ENCODE measurements at regions not wholly inside any gene's neighbourhood (a gene's known extent, or its start where the extent isn't known, plus 50 kb on each side); places are given as distances from the start of the nearest gene placed in this dataset.
A peak's percentile ranks its signal among the peaks of the same experiment; 100 is the strongest.

GRCh38 chr4:166274136-166274761 lies 401.2 kb downstream of the TLL1 start:
- peak; percentile 42 for DNase-seq

GRCh38 chr4:166274775-166275174 lies 401.7 kb downstream of the TLL1 start:
- no peak for DNase-seq

GRCh38 chr4:166277401-166277800 lies 404.4 kb downstream of the TLL1 start:
- no peak for DNase-seq

- no peak for DNase-seq
Observed at GRCh38 chr4:166277853-166278252, 404.8 kb downstream of the TLL1 start.

GRCh38 chr4:166279261-166279660 lies 406.2 kb downstream of the TLL1 start:
- DNase-seq = no peak

- no peak for DNase-seq
Observed at GRCh38 chr4:166280642-166281041, 407.6 kb downstream of the TLL1 start.

- no peak for DNase-seq
Observed at GRCh38 chr4:166282081-166282770, 409.2 kb downstream of the TLL1 start.

GRCh38 chr4:166284221-166284620 lies 411.2 kb downstream of the TLL1 start:
- no peak for DNase-seq

GRCh38 chr4:166290426-166290825 lies 417.4 kb downstream of the TLL1 start:
- DNase-seq = no peak

- no peak for DNase-seq
Observed at GRCh38 chr4:166293556-166293955, 420.5 kb downstream of the TLL1 start.

- DNase-seq = no peak
Observed at GRCh38 chr4:166301266-166301665, 428.2 kb downstream of the TLL1 start.

- DNase-seq = no peak
Observed at GRCh38 chr4:166308647-166309046, 435.6 kb downstream of the TLL1 start.

GRCh38 chr4:166309286-166309685 lies 436.2 kb downstream of the TLL1 start:
- no peak for DNase-seq

- no peak for DNase-seq
Observed at GRCh38 chr4:166311169-166311568, 438.1 kb downstream of the TLL1 start.

- no peak for DNase-seq
Observed at GRCh38 chr4:166312166-166312565, 439.1 kb downstream of the TLL1 start.

- DNase-seq = no peak
Observed at GRCh38 chr4:166314902-166315301, 441.9 kb downstream of the TLL1 start.

GRCh38 chr4:166315721-166316467 lies 442.9 kb downstream of the TLL1 start:
- no peak for DNase-seq

GRCh38 chr4:166318810-166319525 lies 445.9 kb downstream of the TLL1 start:
- no peak for DNase-seq

GRCh38 chr4:166323250-166323649 lies 450.2 kb downstream of the TLL1 start:
- DNase-seq = no peak

- DNase-seq = peak; percentile 65
Observed at GRCh38 chr4:166324321-166324720, 451.3 kb downstream of the TLL1 start.

- DNase-seq = no peak
Observed at GRCh38 chr4:166335256-166335938, 462.4 kb downstream of the TLL1 start.

GRCh38 chr4:166341992-166342391 lies 469.0 kb downstream of the TLL1 start:
- no peak for DNase-seq

- no peak for DNase-seq
Observed at GRCh38 chr4:166363198-166363597, 490.2 kb downstream of the TLL1 start.

All from islet precursor cell (in vitro differentiated cells).